Muscle layer of colon (tissue), 2 donors: ENCODE measurements at regions not wholly inside any gene's neighbourhood (a gene's known extent, or its start where the extent isn't known, plus 50 kb on each side); places are given as distances from the start of the nearest gene placed in this dataset.
"Not testable (repeated sequence)": the region's sequence is repeated elsewhere in the genome, so short reads cannot be mapped to it uniquely, and the experiment has no call there.

Experiments used
- H3K27ac ChIP-seq: one replicate; pipeline ENCODE4 v1.7.0; 2013; ENCODE audit warnings: low read depth, mild to moderate bottlenecking, low read length, moderate library complexity
- H3K27me3 ChIP-seq, 2 donors: one replicate each; pipeline ENCODE4 v1.7.0; 2013; ENCODE audit warnings: low read length in 2 of 2, mild to moderate bottlenecking in 2 of 2; ENCODE audit not compliant: insufficient read depth in 2 of 2, control insufficient read depth in 1 of 2
- H3K36me3 ChIP-seq: one replicate; pipeline ENCODE4 v1.7.0; 2013; ENCODE audit warnings: mild to moderate bottlenecking, low read length; ENCODE audit not compliant: insufficient read depth
- H3K4me1 ChIP-seq: one replicate; pipeline ENCODE4 v1.7.0; 2013; ENCODE audit warnings: mild to moderate bottlenecking, low read length; ENCODE audit not compliant: insufficient read depth
- H3K4me3 ChIP-seq, 2 donors: one replicate each; pipeline ENCODE4 v1.7.0; 2013; ENCODE audit warnings: low read length in 2 of 2, low read depth in 1 of 2, mild to moderate bottlenecking in 1 of 2, moderate library complexity in 1 of 2
- H3K9ac ChIP-seq: one replicate; pipeline ENCODE4 v1.7.0; 2013; ENCODE audit warnings: low read length
- H3K9me3 ChIP-seq: one replicate; pipeline ENCODE4 v1.7.0; 2013; ENCODE audit warnings: mild to moderate bottlenecking, low read length
- donor health status: abdominal sarcoma.
- donor health status: Adenocarcinoma of cecum.

DNA sequence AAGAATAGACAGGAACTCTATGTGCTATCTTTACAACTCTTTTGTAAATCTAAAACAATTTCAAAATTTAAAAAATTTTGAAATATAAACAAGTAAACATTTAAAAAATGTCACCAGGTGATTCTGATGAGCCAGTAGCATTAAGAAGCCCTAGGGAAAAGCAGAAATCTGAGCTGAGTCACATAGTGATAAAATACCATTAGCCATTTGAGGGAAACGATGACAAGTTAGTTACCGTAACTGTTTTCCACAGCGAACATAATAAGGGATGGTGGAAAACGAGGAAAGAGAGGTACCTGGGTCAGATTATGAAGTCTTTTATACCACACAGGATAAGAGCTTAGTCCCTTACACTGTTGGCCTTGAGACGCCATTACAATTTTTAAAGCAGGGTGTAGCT, 55.5 kb downstream of the PRR15 start:
- Histone ChIP-seq H3K27ac (no peak overlapping the region), H3K4me1 (no peaks in the 10 kb centered on the region)

GRCh38 chr7:29619848-29620555, 56.4 kb downstream of the PRR15 start:
- Histone ChIP-seq H3K27me3 (no peaks in the 10 kb centered on the region), H3K4me1 (no peaks in the 10 kb centered on the region), H3K9ac (no peak overlapping the region), H3K9me3 (no peaks in the 10 kb centered on the region), H3K4me3 (no peak overlapping the region), H3K36me3 (no peaks in the 10 kb centered on the region), H3K27ac (no peak overlapping the region)

More for the DNA sequence above, 55.5 kb downstream of the PRR15 start:
- Histone ChIP-seq H3K36me3 (no peaks in the 10 kb centered on the region), H3K4me3 (no peak overlapping the region), H3K9me3 (no peaks in the 10 kb centered on the region), H3K9ac (no peak overlapping the region), H3K27me3 (no peaks in the 10 kb centered on the region)

GRCh38 chr7:29620556-29620930, 56.9 kb downstream of the PRR15 start:
- no peak overlapping the region for H3K9ac ChIP-seq
- H3K4me1 ChIP-seq = no peaks in the 10 kb centered on the region
- H3K27me3 ChIP-seq = no peaks in the 10 kb centered on the region
- no peak overlapping the region for H3K27ac ChIP-seq
- H3K4me3 ChIP-seq = no peak overlapping the region
- no peaks in the 10 kb centered on the region for H3K36me3 ChIP-seq
- H3K9me3 ChIP-seq = no peaks in the 10 kb centered on the region

- no peak overlapping the region for H3K27ac ChIP-seq
- H3K9me3 ChIP-seq = no peaks in the 10 kb centered on the region
- no peak overlapping the region for H3K9ac ChIP-seq
- H3K4me1 ChIP-seq = peaks cover 1% of the 10 kb centered on the region
- no peak overlapping the region for H3K4me3 ChIP-seq
- no peaks in the 10 kb centered on the region for H3K36me3 ChIP-seq
- no peaks in the 10 kb centered on the region for H3K27me3 ChIP-seq
These were observed 59.0 kb downstream of the PRR15 start for GRCh38 chr7:29622335-29623265.

DNA sequence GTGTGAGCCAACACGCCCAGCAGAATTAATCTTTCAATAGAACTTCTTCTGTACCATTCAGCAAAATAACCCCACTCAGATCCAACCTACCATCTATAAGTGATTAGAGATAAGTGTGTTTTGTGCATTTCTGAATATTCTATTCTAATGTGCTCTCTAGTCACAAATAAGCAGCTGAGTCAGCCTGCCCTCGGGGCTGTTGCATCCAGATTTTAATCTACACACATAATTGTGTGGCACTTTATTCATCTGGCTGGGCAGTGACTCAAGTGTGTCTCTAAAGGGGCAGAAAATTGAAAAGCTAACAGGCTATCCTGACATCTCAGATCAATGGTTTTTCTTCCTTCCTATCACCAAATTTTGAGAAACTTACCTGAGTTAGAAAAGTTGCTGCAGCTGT, 60.3 kb downstream of the PRR15 start:
- Histone ChIP-seq H3K36me3 (no peaks in the 10 kb centered on the region), H3K27ac (no peak overlapping the region), H3K9ac (no peak overlapping the region), H3K4me1 (peaks cover 5% of the 10 kb centered on the region), H3K9me3 (no peaks in the 10 kb centered on the region), H3K4me3 (no peak overlapping the region), H3K27me3 (no peaks in the 10 kb centered on the region)

DNA sequence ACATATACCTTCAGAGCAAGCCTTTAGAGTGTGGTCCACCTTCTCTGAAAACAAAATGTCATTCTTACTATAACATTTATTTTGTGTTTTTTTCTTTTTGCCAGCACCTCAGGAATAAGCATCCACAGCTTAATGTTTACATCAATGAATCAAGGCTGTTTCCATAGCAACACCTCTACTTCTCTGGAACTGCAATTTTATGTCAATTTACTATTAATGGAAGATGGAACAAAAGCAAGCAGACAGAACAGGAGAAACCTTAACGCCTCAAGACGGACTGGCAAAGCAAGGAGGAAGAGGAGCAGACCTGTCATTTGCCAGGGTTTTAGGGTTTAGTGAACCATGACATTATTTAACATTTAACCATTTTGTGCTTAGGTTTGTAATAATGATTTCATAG, 63.1 kb downstream of the PRR15 start:
- H3K4me3 ChIP-seq = no peak overlapping the region
- no peak overlapping the region for H3K9ac ChIP-seq
- no peaks in the 10 kb centered on the region for H3K27me3 ChIP-seq
- no peaks in the 10 kb centered on the region for H3K36me3 ChIP-seq
- no peaks in the 10 kb centered on the region for H3K9me3 ChIP-seq
- peaks cover 5% of the 10 kb centered on the region for H3K4me1 ChIP-seq
- H3K27ac ChIP-seq = no peak overlapping the region

DNA sequence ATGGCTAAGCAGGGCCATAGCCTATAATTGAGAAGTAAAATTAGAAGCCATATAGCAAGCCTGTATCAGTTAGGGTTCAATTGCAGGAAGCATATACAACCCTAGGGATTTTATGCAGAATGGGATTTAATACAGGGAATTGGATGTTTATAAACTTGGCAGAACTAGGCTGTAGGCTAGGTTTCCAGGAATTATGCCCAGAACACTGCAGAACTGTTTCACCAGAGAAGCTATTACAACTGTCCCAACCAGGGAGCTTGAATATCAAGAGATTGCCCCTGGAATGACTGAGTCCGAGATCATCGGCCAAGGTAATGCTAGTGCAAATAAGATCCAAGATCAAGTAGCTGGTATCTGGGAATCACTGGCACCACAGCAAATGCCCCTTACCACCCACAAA, 64.0 kb downstream of the PRR15 start:
- Histone ChIP-seq H3K4me3 (no peak overlapping the region), H3K9ac (no peak overlapping the region), H3K4me1 (peaks cover 5% of the 10 kb centered on the region), H3K27me3 (no peaks in the 10 kb centered on the region), H3K36me3 (no peaks in the 10 kb centered on the region), H3K9me3 (no peaks in the 10 kb centered on the region), H3K27ac (no peak overlapping the region)

DNA sequence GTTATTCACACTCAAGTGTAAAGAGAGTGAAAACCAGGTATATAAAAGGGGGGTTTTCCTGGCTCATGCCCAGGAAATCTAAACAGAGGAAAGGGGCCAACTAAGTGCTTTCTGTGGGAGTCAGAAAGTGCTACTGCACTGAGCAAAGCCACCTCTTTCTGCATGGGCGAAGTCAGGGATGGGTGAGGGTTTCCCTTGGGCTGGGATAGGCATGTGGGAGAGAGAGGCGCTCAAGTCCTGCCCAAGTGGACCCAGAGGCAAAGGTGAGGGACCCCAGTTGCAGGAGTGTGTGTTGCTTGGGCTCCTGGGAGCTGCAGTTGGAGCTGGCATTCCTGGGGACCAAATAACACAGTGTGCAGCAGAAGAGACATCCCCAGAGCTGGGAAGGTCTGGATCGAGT, 65.9 kb downstream of the PRR15 start:
- Histone ChIP-seq H3K9me3 (no peaks in the 10 kb centered on the region), H3K9ac (no peak overlapping the region), H3K36me3 (no peaks in the 10 kb centered on the region), H3K27ac (no peak overlapping the region), H3K27me3 (no peaks in the 10 kb centered on the region), H3K4me3 (no peak overlapping the region), H3K4me1 (peaks cover 5% of the 10 kb centered on the region)

DNA sequence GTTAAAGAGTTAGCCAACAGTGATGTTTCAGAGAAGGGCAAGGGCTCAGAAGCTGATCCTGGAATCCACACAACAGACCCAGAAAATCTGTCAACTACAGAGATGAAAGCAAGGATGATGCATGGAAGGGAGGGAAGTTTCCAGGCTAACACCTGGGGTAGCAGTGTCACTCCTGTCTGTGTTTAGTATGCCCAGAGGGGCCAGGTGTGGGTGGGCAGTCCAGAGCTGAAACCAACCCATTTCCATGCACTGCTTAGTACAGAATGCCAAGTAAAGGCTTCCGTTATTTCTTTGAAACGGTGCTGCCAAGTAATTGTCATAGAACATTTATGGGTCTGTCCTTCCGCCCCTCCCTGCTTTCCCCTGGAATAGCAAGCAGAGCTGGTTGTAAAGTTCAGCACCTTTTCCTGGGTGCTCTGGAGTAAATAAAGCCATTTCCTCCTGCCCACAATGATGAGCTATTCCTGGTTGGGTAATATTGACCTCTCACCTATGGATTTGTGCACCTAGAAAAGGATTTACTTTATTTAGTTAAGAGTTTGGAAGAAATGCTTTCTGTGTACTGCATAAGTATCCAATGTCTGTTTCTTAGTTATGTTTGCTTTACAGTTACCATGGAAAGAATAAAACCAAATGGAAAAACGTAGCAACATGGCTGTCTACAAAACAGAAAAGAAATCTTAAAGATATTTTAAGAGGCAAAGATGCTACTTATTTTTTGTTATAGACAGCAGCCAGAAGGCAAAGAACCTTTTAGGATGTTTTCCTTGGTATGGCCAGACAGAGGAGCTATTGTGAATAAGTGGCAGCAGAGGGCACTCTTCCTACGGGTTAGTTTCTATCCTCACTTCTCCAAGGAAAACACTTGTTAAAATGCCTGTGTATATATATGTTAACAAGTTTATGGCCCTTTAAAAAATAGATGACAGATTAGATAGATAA, 71.7 kb downstream of the PRR15 start:
- H3K9ac ChIP-seq, H3K4me1 ChIP-seq, H3K27ac ChIP-seq, H3K36me3 ChIP-seq, H3K4me3 ChIP-seq, H3K27me3 ChIP-seq, H3K9me3 ChIP-seq: not testable (repeated sequence)

DNA sequence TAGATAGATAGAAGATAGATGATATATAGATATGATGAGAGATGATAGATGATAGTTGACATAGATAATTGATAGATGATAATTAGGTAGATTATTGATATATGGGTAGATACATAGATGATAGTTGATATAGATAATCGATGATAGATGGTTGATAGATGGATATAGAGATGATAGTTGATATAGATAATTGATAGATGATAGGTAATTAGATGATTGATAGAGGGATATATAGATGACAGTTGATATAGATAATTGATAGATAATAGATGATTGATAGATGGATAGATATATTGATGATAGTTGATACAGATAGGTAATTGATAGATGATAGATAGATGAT, 72.3 kb downstream of the PRR15 start:
- H3K36me3 ChIP-seq = no peaks in the 10 kb centered on the region
- no peak overlapping the region for H3K4me3 ChIP-seq
- H3K9ac ChIP-seq = no peak overlapping the region
- peaks cover 9% of the 10 kb centered on the region for H3K4me1 ChIP-seq
- no peak overlapping the region for H3K27ac ChIP-seq
- H3K27me3 ChIP-seq = no peaks in the 10 kb centered on the region
- no peaks in the 10 kb centered on the region for H3K9me3 ChIP-seq

GRCh38 chr7:29637374-29637773, 73.7 kb downstream of the PRR15 start:
- no peak overlapping the region for H3K9ac ChIP-seq
- no peaks in the 10 kb centered on the region for H3K9me3 ChIP-seq
- H3K27ac ChIP-seq = no peak overlapping the region
- no peaks in the 10 kb centered on the region for H3K36me3 ChIP-seq
- peaks cover 9% of the 10 kb centered on the region for H3K4me1 ChIP-seq
- no peaks in the 10 kb centered on the region for H3K27me3 ChIP-seq
- no peak overlapping the region for H3K4me3 ChIP-seq
